GDM1 (cell line): ENCODE measurements at regions not wholly inside any gene's neighbourhood (a gene's known extent, or its start where the extent isn't known, plus 50 kb on each side); places are given as distances from the start of the nearest gene placed in this dataset.

Experiments used
- DNase-seq: peaks from one replicate; lab custom pipeline; 2025; lab: John Stamatoyannopoulos, UW

DNA sequence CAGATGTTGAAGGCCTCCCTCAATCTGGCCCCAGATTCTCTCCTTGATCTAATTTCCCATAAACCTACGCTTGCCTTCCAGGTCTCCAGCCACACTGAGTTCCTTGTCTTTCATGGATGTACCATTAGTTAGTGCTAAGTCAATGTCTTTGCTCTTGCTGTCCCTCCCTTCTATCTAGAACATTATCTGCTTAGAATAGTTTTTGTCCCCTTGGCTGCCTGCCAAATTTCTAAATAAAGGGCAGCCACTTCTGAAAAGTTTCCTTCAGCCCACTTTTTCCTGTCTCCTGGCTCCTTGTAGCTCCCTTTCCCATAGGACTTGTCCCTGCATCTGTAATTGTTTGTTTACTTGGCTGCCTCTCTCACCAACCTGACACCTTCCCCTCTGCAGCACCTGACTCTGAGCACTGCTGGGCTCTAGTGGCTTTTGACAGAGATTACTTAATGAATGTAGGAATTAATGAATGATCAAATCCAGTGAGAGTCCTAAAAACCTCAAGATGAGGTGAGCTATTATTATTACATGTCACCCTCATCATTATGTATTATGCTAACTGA lies 58.3 kb downstream of the CXCL12 start:
- no peak for DNase-seq

DNA sequence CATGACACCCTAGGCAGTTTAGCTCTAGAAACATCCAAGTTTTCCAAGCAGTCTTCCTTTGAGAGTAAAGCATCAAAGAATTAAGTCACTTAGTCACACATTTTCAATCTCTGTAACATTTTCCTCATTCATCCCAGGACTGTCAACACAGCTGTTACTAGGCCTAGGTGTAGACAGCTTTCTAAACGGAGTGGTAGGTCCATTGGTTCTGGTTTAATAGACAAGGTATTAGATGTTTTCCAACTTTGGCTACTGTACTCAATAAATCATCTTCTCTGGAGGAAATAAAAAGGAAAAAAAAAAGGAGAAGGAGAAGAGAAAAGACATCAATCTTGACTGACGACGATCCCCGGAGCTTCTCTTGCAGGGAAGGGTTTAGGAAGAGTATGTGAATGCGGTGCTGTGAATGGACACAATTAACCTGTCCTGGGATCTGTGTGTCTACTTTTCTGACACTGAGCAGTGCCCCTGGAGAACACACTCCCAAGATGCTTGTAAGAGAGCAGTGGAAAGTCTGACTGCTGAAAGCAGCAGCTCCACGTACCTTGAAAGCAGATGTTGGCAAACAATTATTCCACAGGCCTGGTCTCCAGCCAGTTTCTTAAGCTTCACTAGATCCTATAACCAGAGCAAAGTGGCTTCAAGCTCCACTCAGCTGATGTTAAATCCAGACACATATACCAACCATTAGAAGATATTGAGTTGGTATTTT lies 59.1 kb downstream of the CXCL12 start:
- no peak for DNase-seq

DNA sequence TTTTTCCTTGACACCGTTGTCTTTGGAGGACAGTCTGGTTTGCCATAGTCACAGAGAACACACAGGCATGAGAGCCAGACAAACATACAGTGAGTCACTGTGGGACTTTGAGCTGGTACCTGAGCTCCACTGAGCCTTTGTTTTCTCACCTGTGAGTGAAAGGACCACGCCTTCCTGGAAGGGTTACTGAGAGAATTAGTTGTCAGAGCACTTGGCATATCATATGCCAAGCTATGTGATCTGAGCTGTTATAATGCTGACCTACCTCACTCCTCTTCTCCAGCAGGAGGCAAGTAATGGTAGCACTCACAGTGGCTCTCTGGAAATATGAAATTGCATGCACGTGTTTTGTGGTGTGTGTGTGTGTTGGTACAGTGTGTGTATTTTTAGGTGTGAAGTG lies 59.7 kb downstream of the CXCL12 start:
- no peak for DNase-seq

DNA sequence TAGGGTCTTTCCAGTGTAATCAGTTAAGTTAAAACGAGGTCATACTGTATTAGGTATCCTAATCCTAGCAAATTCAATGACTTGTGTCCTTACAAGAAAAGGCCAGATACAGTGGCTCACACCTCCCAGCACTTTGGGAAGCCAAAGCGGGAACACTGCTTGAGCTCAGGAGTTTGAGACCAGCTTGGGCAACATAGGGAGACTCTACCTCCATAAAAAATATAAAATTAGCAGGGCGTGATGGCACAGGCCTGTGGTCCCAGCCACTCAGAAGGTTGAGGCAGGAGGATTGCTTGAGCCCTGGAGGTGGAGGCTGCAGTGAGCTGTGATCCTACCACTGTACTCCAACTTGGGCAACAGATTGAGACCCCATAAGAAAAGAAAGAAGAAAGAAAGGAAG lies 61.1 kb downstream of the CXCL12 start:
- no peak for DNase-seq

DNA sequence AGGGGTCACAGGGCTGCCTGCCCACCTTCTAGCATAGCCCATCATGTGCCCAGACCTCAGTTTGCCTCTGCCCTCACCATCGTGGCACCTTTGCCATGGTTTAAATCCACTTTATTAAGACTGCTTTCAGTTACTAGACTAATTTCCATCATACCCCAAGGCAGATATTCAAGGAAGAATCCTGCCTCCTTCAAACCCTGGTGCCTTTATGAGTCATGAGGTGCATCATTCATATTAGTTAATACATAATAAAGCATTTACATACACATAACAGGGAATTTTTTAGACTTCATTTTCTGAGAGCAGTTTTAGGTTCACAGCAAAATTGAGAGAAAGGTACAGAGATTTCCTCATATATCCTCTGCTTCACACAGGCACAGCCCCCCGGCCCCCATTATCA lies 62.8 kb downstream of the CXCL12 start:
- DNase-seq, result no peak

DNA sequence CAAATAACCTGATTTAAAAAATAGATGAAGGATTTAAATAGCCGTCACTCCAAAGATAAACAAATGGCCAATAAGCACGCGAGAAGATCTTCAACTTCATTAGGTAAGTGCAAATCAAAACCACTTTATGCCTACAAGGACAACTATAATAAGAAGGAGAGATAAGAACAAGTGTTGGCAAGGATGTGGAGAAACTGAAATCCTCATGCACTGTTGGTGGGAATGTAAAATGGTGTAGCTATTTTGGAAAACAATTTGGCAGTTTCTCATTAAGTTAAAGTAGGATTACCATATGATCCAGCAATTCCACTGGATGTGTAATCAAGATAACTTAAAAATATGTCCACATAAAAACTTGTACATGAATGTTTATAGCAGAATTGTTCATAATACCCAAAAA lies 64.1 kb downstream of the CXCL12 start:
- no peak for DNase-seq

DNA sequence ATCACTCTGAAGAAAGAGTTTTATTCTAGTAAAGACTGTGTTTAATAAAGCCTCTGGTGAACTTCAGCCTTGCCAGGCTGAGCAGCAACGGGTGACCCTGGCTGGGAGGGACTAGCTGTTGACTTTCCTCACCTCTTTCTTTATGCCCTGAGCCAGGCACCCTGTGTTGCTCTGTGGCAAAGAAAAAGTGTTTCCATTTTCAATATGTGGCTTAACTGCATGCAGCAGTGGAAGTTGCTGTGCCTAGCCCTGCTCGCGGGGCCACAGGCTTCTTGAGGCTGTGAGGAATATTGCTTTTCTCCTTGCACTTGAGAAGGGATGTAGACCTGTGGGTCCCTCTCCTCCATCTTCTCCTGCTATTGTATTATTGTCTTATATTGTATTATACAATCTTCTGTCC lies 67.0 kb downstream of the CXCL12 start:
- DNase-seq, result no peak

DNA sequence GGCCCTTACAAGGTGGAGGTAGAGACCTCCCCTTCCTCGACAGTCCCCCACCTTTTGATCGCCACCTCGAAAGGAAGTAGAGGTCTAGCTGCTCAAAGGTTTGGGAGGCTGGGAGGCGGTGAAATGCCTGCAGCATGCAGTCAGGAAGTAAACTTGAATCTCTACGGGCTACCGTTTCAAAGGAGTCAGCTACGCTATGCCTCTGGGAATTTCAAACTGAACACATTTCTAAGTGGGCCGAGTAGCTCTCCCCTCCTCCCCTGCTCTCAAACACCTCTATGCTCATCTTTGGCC lies 68.0 kb downstream of the CXCL12 start:
- DNase-seq, result no peak

DNA sequence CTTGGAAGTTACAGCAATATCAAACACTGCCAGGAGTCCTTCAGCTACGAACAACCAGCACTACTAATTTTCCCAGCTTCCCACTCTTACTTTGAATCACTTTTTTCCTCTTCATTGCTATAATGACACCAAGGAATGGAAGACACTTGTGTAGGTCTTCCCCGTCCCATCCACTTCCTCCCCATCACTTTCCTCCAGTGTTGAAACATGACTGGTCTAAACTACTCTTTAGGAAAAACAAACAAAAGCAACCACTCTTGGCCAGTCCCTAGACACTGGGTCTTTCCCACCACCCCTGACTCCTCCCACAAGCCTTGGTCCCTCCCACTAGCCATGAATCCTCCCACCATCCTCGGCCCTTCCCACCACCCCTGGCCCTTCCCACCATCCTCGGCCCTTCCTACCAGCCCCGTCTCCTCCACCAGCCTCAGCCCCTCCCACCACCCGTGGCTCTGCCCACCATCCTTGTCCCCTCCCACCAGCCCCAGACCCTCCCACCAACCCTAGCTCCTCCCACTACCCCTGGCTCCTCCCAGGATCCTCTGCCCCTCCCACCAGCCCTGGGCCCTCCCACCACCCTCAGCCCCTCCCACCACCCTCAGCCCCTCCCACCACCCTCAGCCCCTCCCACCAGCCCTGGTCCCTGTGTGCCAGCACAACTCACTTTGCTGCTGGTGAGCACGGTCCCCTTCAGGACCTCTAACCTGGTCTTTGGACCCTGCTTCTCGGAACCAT lies 68.5 kb downstream of the CXCL12 start:
- no peak for DNase-seq

DNA sequence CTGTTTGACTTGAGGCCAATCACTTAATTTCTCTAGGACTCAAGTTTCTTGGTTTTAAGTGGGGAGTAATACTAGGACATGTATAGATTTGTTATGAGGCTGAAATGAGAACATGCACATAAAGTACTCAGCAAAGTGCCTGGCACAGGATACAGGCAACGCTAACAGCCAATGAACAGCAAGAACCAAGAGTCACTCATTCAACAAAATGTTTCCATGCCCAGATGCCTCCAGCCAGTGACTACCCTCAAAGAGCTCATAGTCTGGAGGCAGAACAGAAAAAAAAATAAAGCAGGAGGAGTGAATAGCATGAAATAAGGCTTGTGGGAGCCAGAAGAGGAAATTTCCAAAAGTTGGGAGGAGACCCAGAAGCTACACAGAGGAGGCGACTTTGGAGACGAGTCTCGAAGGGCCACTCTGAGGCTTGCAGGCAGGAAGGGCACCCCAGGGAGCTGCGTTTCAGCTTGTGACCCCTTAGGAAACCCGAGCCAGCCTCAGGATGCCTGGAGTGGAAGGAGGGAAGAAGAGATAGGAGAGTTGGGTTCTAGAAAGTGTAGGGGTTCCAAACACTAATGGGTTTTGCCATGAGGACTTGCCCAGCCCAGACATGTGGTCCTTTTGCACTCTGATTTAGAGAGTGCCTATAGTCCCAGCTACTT lies 70.0 kb downstream of the CXCL12 start:
- DNase-seq, result no peak

DNA sequence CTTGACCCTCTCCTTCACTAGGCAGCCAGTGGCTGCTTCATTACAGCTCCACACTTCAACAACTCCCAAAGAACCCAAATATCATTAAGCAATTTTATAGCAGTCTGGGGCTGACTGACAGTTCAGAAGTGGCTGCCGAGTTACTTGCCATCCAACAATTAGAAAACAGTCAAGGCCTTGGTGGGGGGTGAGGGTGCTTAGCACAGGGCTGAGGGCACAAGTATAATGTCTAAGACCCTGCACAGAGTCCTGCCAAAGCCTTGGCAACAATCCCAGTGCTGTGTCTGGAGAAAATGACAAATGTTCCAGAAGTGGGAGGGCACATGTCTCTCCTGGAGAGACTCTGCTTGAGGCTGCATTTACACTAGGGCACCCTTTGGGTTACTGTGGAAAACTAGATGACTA lies 71.1 kb downstream of the CXCL12 start:
- no peak for DNase-seq

DNA sequence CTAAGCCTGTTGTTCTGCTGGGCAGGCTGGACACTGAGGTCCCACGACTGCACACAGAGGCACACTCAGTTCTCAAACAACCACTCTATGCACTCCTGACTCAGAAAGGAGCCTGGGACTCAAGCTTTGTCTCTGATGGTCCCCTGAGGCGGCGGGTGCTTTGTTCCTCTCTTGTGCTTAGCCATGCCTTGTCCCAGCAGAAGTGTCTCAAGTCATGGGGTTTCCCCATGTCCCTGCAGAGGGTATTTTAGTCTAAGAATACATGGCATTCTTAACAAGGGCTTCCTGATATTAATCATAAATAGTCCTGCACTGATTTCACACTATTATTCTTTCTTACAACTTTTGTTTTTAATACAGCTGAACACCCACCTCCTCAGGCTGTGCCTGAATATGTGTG lies 72.5 kb downstream of the CXCL12 start:
- no peak for DNase-seq

DNA sequence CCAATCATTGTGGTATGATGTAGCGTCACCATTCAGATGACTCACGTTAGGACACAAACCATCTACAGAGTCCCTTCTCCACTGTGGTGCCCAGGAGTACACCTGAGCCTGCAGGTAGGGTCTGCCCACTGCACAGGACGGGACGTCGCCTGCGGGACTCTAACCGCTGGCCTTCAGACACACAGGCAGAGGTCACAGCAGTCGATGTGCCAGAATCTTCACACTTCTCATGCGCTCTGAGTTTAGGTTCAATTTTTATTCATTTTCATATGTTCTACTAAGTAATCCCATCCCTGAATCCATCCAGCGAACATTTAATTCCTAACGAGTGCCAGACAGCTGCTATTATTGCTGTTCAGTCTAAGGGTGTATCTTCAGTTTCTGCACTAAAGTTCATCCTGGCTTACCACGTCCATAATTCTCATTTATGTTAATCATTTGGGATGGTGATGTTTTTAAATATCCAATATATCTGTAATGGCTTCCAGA lies 73.3 kb downstream of the CXCL12 start:
- DNase-seq, result no peak

DNA sequence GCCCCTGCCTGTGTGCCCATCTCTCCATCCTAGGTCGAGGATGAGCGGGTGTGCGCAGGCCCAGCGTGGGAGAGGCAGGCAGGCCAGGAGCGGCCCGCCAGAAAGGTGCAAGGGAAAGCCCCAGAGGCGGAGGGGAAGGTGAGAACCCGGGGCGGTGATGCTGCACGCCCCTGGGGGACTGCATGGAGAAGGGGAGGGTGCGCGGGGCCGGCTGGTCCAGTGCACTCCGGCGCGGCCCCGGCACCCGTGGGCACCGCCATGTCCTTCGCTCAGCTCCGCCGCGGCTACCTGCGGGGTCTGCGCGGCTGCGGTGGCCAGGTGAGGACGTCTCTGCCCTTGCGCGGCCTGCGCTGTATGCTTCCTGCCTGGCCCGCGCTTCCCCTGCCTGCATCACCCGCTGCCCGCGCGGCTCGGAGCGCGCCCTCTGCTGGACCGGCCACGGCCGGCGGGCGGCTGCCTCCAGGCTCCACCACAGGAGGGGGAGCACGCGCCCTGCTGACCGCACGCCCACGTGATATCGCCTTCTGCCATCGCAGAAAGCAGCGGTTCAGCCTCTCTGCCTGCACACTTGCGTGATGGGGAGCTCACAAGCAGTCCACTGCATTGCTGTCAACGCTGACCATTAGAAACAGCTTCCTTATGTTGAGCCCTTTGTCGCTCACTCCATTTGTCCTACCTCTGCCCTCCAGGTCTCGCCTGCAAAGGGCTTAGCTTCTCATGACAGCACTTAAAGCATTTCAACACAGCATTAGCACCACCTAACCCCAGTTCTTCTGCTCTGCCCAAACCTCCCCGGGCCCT lies 73.9 kb downstream of the CXCL12 start:
- no peak for DNase-seq

DNA sequence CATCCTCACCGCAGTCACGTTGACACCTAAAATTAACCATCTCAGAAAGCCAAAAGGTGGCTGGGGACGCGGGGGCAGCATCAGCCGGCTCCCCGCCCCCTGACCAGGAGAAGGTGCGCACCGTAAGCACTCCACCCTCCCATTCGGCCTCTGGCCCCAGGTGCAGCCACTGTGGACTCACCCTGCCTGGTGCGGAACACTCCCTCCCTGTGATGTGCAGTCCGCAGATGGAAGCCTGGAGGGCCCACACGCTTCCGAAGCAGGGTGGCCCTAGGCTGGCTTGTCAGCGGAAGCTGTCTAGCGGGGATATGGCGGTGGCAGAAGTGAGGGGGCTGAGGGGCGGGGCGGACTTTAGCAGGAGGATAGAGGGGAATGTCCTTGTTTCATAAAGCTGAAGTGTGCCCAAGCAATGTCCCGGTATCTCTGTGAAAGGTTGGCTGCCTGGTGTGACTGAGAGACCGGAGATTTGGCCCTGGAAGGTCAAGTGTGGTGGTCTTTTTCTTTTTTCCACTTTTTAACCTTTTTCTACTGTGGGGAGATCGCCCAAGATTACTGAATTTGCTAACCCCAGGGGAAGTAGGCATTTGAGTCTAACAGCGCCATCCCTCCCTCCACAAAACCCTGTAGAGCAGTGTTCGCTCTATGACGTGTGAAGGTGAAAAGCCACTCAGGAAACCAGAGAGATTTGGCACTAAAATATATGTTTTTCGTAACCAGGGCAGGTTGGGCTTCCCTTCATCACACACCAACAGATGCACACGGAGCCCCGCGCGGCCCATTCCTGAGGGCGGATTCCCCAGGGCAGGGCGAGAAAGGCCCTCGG lies 74.7 kb downstream of the CXCL12 start:
- no peak for DNase-seq

DNA sequence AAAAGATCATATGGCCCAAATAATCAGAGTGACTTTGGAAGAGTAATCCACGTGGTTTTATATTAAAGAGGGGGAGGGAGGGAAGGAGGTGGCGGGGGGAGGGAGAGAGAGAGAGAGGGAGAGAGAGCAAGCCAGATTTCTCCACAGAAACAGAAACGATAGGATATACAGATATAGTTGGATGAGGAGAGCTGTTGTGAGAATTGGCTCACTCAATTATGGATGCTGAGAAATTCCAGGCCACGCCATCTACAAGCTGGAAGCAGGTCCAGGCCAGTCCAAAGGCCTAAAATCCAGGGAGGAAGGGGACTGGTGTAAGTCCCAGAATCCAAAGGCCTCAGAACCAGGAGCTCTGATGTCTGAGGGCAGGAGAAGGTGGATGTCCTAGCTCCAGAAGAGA lies 75.5 kb downstream of the CXCL12 start:
- no peak for DNase-seq

DNA sequence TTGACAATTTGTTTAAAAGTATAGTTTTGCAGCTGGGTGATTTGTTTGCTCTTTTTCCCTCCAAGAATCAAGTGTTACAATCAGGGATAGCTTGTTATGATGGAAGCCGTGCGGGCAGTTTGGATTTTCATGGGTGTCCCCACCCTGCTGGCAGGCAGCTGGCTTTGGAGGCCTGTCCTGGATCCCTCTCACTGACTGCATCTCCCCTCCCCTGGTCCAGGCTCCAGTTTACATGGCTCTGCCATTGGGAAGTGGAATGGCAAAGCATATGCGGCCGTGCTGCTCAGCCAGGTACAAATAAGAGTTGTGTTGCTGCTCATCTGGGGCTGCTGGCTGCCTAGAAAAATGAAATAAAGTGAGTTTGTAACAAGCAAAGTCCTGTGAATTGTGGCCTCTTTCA lies 76.0 kb downstream of the CXCL12 start:
- no peak for DNase-seq

DNA sequence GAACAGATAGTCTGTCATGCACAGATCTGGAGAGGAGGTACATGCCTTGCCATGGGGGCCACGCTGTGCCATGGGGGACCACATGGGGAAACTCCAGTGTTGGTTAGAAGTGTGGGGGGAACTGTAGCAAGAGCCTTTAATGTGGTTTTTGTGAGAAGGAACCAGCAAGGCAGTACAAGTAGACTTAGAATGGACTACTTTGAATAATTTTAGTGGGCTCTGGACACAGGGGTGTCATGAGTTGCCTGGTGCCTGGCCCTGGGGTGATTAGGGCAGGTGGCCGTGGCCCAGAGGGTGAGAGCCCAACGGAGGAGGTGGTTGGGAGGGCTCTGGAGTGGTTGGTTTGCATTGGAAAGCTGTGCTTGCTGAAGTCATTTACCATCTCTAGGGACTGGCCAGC lies 77.2 kb downstream of the CXCL12 start:
- DNase-seq, result no peak

DNA sequence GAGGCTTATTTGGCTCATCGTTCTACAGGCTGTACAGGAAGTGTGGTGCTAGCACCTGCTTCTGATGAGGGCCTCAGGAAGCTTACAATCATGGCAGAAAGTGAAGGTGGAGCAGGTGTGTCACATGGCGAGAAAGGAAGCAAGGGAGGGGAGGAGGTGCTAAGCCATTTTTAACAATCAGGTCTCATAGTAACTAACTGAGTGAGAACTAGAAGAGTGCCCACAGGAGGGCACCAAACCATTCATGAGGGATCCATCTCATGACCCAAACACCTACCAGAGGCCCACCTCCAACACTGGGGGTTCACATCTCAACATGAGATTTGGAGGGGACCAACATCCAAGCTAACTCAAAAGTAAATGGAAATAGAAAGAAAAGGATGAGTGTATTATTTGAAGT lies 78.1 kb downstream of the CXCL12 start:
- DNase-seq, result no peak

DNA sequence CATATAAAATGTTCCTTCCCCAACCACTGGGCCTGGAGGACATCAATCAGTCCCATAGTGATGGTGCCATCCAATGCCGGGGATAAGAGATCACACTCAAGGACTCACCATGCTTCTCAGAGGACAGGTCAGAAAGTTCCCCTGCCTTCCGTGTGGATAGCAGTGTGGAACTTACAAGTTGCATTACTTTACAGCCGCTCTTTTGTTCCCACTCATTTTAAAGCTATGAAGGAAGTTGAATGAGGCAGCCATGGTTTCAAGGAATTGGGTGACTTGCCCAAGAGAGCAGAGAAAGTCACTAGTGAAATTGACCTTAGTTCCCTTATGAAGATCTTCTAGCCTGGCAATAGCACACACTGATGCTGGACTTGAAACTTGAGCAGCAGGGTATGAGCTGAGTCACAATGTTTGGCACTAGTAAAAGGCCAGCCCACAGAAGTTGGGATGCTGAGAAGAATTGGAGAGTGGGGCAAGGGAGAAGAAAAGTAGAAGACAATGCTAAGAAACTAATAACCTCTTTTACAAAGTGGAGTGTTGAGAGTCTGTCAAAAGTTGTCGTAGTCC lies 78.7 kb downstream of the CXCL12 start:
- DNase-seq, result no peak

DNA sequence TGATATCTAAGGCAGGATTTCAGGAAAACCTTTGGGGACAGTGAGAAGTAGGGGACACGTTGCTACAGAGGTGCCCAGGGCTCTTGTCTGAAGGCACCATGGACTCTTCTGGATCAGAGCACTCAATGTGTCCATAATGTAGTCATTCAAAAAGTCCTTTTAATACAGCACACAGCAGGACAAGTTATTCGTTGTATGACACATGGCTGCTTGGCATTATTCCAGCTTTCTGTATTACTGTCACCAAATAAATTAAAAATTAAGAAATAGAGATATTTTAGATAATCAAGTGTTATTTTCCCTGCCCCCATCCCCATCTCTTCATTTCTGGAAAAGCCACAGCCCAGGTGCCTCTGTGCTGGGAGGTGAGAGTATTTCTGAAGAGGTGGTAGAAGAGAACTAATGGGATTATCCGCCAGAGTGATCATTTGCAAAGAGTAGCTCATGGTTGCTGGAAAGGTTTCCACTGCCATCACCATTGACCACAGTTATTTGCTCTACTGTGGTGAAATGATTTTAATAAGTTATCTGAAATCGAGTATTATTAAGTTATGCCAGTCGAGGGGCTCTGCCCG lies 83.0 kb downstream of the CXCL12 start:
- DNase-seq, result no peak
